H9 (cell line): ENCODE measurements at regions not wholly inside any gene's neighbourhood (a gene's known extent, or its start where the extent isn't known, plus 50 kb on each side); places are given as distances from the start of the nearest gene placed in this dataset.

Source experiments
- DNase-seq: peaks from one replicate; pipeline ENCODE4 v3.0.0-alpha.2; 2017
- H2AFZ ChIP-seq: one replicate; pipeline ENCODE4 v1.6.1; 2013; ENCODE audit warnings: mild to moderate bottlenecking, low read length, control low read depth, moderate library complexity
- H2AK5ac ChIP-seq: 2 replicates; pipeline ENCODE4 v1.6.1; 2013; ENCODE audit warnings: low read length, control low read depth, mixed read lengths; ENCODE audit not compliant: insufficient read length
- H2BK120ac ChIP-seq: one replicate; pipeline ENCODE4 v1.6.1; 2013; ENCODE audit warnings: low read depth, mild to moderate bottlenecking, low read length, control low read depth, inconsistent platforms; ENCODE audit not compliant: poor library complexity, severe bottlenecking
- H2BK12ac ChIP-seq: 2 replicates; pipeline ENCODE4 v1.6.1; 2013; ENCODE audit warnings: low read length, control low read depth, mixed read lengths, low read depth; ENCODE audit not compliant: insufficient read length
- H2BK15ac ChIP-seq: 2 replicates; pipeline ENCODE4 v1.6.1; 2013; ENCODE audit warnings: low read depth, low read length, control low read depth
- H2BK20ac ChIP-seq: one replicate; pipeline ENCODE4 v1.6.1; 2013; ENCODE audit warnings: low read depth, mild to moderate bottlenecking, low read length, control low read depth, inconsistent platforms; ENCODE audit not compliant: poor library complexity, severe bottlenecking
- H2BK5ac ChIP-seq: 2 replicates; pipeline ENCODE4 v1.6.1; 2013; ENCODE audit warnings: low read length, control low read depth, mixed read lengths; ENCODE audit not compliant: insufficient read length
- H3K14ac ChIP-seq: 2 replicates; pipeline ENCODE4 v1.6.1; 2013; ENCODE audit warnings: low read length, control low read depth; ENCODE audit not compliant: insufficient read depth
- H3K18ac ChIP-seq: 2 replicates; pipeline ENCODE4 v1.6.1; 2013; ENCODE audit warnings: low read depth, mild to moderate bottlenecking, mixed read lengths, low read length, control low read depth; ENCODE audit not compliant: insufficient read length
- H3K23ac ChIP-seq: 2 replicates; pipeline ENCODE4 v1.6.1; 2013; ENCODE audit warnings: low read length, control low read depth, mixed read lengths, low read depth; ENCODE audit not compliant: insufficient read length
- H3K23me2 ChIP-seq: 2 replicates; pipeline ENCODE4 v1.6.1; 2013; ENCODE audit warnings: low read depth, mild to moderate bottlenecking, mixed read lengths, low read length, control low read depth; ENCODE audit not compliant: insufficient read length, poor library complexity, severe bottlenecking
- H3K27ac ChIP-seq: 2 replicates; pipeline ENCODE4 v1.5.1; 2013; ENCODE audit warnings: low read length, control low read depth, mixed read lengths, low read depth; ENCODE audit not compliant: insufficient read length
- H3K27me3 ChIP-seq: 2 replicates; pipeline ENCODE4 v1.6.1; 2013; ENCODE audit warnings: low read length, control low read depth, inconsistent platforms; ENCODE audit not compliant: insufficient read depth
- H3K4ac ChIP-seq: 2 replicates; pipeline ENCODE4 v1.6.1; 2013; ENCODE audit warnings: low read depth, mild to moderate bottlenecking, control low read depth, inconsistent platforms, low read length, moderate library complexity
- H3K4me1 ChIP-seq: 2 replicates; pipeline ENCODE4 v1.6.1; 2013; ENCODE audit warnings: low read length, control low read depth, inconsistent platforms; ENCODE audit not compliant: insufficient read depth
- H3K4me2 ChIP-seq: 2 replicates; pipeline ENCODE4 v1.6.1; 2013; ENCODE audit warnings: low read length, control low read depth, mixed read lengths; ENCODE audit not compliant: insufficient read length, insufficient read depth
- H3K56ac ChIP-seq: 2 replicates; pipeline ENCODE4 v1.6.1; 2013; ENCODE audit warnings: low read depth, mild to moderate bottlenecking, mixed read lengths, low read length, control low read depth; ENCODE audit not compliant: insufficient read length
- H3K79me1 ChIP-seq: 2 replicates; pipeline ENCODE4 v1.6.1; 2013; ENCODE audit warnings: low read depth, mild to moderate bottlenecking, moderate library complexity, low read length, control low read depth, inconsistent platforms; ENCODE audit not compliant: insufficient read depth, poor library complexity, severe bottlenecking
- H3K79me2 ChIP-seq: 2 replicates; pipeline ENCODE4 v1.6.1; 2013; ENCODE audit warnings: low read length, control low read depth, inconsistent platforms; ENCODE audit not compliant: insufficient read depth
- H3K9ac ChIP-seq: 2 replicates; pipeline ENCODE4 v1.6.1; 2013; ENCODE audit warnings: low read length, control low read depth, mixed read lengths; ENCODE audit not compliant: insufficient read length; ENCODE audit errors: extremely low read depth
- H3K9me3 ChIP-seq: one replicate; pipeline ENCODE4 v1.6.1; 2013; ENCODE audit warnings: low read depth, low read length, inconsistent platforms; ENCODE audit not compliant: control insufficient read depth
- H3T11ph ChIP-seq: one replicate; pipeline ENCODE4 v1.6.1; 2013; ENCODE audit warnings: mild to moderate bottlenecking, low read length, control low read depth, inconsistent platforms
- H4K20me1 ChIP-seq: one replicate; pipeline ENCODE4 v1.6.1; 2013; ENCODE audit not compliant: control insufficient read depth, insufficient read length, insufficient read depth
- H4K5ac ChIP-seq: 2 replicates; pipeline ENCODE4 v1.6.1; 2013; ENCODE audit warnings: low read depth, mild to moderate bottlenecking, mixed read lengths, low read length, control low read depth; ENCODE audit not compliant: insufficient read length
- H4K8ac ChIP-seq: replicated peaks from 2 replicates; pipeline ENCODE4 v1.6.1; 2013; ENCODE audit warnings: low read length, control low read depth, mixed read lengths, low read depth; ENCODE audit not compliant: insufficient read length
- H4K91ac ChIP-seq: 2 replicates; pipeline ENCODE4 v1.6.1; 2013; ENCODE audit warnings: low read depth, mild to moderate bottlenecking, moderate library complexity, mixed read lengths, low read length, control low read depth; ENCODE audit not compliant: insufficient read length
- H3K27ac Mint-ChIP-seq, 3 experiments: 2 replicates in 2 of 3; 3 replicates in 1 of 3; pipeline ENCODE4 v1.8.0; 2020 to 2021; ENCODE audit warnings: mixed read lengths in 3 of 3, mild to moderate bottlenecking in 1 of 3, moderate library complexity in 1 of 3
- H3K27me3 Mint-ChIP-seq: 2 replicates; pipeline ENCODE4 v1.8.0; 2021; ENCODE audit warnings: low read depth, mild to moderate bottlenecking, moderate library complexity, mixed read lengths
- H3K36me3 Mint-ChIP-seq, 3 experiments: 2 replicates in 2 of 3; 3 replicates in 1 of 3; pipeline ENCODE4 v1.8.0; 2020 to 2021; ENCODE audit warnings: low read depth in 3 of 3, mixed read lengths in 3 of 3; ENCODE audit not compliant: insufficient read depth in 1 of 3
- H3K4me1 Mint-ChIP-seq, 2 experiments: 2 replicates each; pipeline ENCODE4 v1.8.0; 2020; ENCODE audit warnings: mixed read lengths in 2 of 2
- H3K4me3 Mint-ChIP-seq, 2 experiments: 2 replicates in 1 of 2; 3 replicates in 1 of 2; pipeline ENCODE4 v1.8.0; 2020 to 2021; ENCODE audit warnings: mild to moderate bottlenecking in 2 of 2, mixed read lengths in 2 of 2, moderate library complexity in 1 of 2
- H3K9me3 Mint-ChIP-seq, 2 experiments: 2 replicates in 1 of 2; 3 replicates in 1 of 2; pipeline ENCODE4 v1.8.0; 2020; ENCODE audit warnings: mild to moderate bottlenecking in 2 of 2, mixed read lengths in 2 of 2, moderate library complexity in 1 of 2
- CTCF ChIP-seq: fragments of 200-600 bp; sonication (generic); conservative IDR thresholded peaks from 3 replicates; pipeline ENCODE4 v1.8.0; 2021; ENCODE audit warnings: antibody characterized with exemption, mild to moderate bottlenecking
- WGBS: extraction: QIAGEN DNeasy Blood & Tissue Kit; methylation state at CpG from one replicate; pipeline ENCODE4 v1.1.7; 2013; ENCODE audit warnings: missing lambda C conversion rate, low lambda C conversion rate, mixed read lengths; ENCODE audit not compliant: insufficient read length; ENCODE audit errors: extremely low coverage; 5-methylcytosine and 5-hydroxymethylcytosine counted together

GRCh38 chr7:85820702-85821443 lies 634.0 kb upstream of the SEMA3D start:
- Histone ChIP-seq H2BK5ac (no peak overlapping the region), H3K27me3 (no peaks in the 10 kb centered on the region), H4K20me1 (no peaks in the 10 kb centered on the region), H3K4ac (no peak overlapping the region), H3K4me2 (no peak overlapping the region), H2BK12ac (no peak overlapping the region), H3K79me2 (no peaks in the 10 kb centered on the region), H3K23me2 (no peaks in the 10 kb centered on the region), H3K9ac (no peak overlapping the region), H3K23ac (no peak overlapping the region), H4K8ac (no peak overlapping the region), H3K18ac (no peak overlapping the region), H3K27ac (no peak overlapping the region), H2AK5ac (no peak overlapping the region), H3K9me3 (no peaks in the 10 kb centered on the region), H4K91ac (no peak overlapping the region), H4K5ac (no peak overlapping the region), H3T11ph (no peak overlapping the region), H2BK20ac (no peak overlapping the region), H2BK120ac (no peak overlapping the region), H3K14ac (no peak overlapping the region; the same call in 1 of the 2 replicates), H3K79me1 (no peaks in the 10 kb centered on the region), H2AFZ (no peak overlapping the region), H2BK15ac (no peak overlapping the region), H3K56ac (no peak overlapping the region), H3K4me1 (no peaks in the 10 kb centered on the region)
- H3K9me3 Mint-ChIP-seq: no peaks in the 10 kb centered on the region
- peaks cover 3 to 8% of the 10 kb centered on the region in 2 experiments; a peak in 2 of 4 replicates for H3K4me1 Mint-ChIP-seq
- WGBS: no CpG with 5 or more reads among the region's 5 CpGs
- no peak overlapping the region; a peak in 2 of 7 replicates for H3K27ac Mint-ChIP-seq
- DNase-seq: peak; percentile 42
- no peak for TF ChIP-seq CTCF
- no peaks in the 10 kb centered on the region for H3K36me3 Mint-ChIP-seq
- no peak overlapping the region for H3K4me3 Mint-ChIP-seq
- H3K27me3 Mint-ChIP-seq: no peaks in the 10 kb centered on the region
